ENCODE measurements at regions not wholly inside any gene's neighbourhood (a gene's known extent, or its start where the extent isn't known, plus 50 kb on each side); places are given as distances from the start of the nearest gene placed in this dataset.
"Not testable (repeated sequence)": the region's sequence is repeated elsewhere in the genome, so short reads cannot be mapped to it uniquely, and the experiment has no call there.

- WGBS, 2 experiments (ENCODE audit: low coverage in 1 of 2, low lambda C conversion rate in 2 of 2, missing lambda C conversion rate in 2 of 2): 8 to 12% methylated on average over 3 of the region's 3 CpGs
- H3K4me2 ChIP-seq (ENCODE audit: unreplicated experiment): no peak overlapping the region
- H3K9ac ChIP-seq: no peak overlapping the region
- no peaks in the 10 kb centered on the region for H3K27me3 ChIP-seq (replicated peaks; ENCODE audit: insufficient read depth)
- no peaks in the 10 kb centered on the region for H3K9me3 ChIP-seq (ENCODE audit: low read depth)
- no peak overlapping the region for H2AFZ ChIP-seq
- TF ChIP-seq EZH2 (IDR thresholded peaks at IDR 0.05; ENCODE audit: insufficient read depth, poor library complexity, severe bottlenecking) (no peak), EZH2phosphoT487 (IDR thresholded peaks at IDR 0.05; ENCODE audit: insufficient read depth, low read depth) (no peak)
- no peaks in the 10 kb centered on the region for H3F3A ChIP-seq (ENCODE audit: insufficient read depth)
- H3K36me3 ChIP-seq (ENCODE audit: low read depth): no peaks in the 10 kb centered on the region
- DNase-seq: no peak
- no peaks in the 10 kb centered on the region for H4K20me1 ChIP-seq (ENCODE audit: insufficient read depth)
- H3K27ac ChIP-seq: no peak overlapping the region
- in situ Hi-C loops (cut with MboI): no loop called here
- H3K9me2 ChIP-seq (ENCODE audit: insufficient read depth): no peaks in the 10 kb centered on the region
- H3K79me2 ChIP-seq (ENCODE audit: insufficient read depth): no peaks in the 10 kb centered on the region
- no peak overlapping the region for H3K4me3 ChIP-seq
- H3K4me1 ChIP-seq (ENCODE audit: insufficient read depth): no peaks in the 10 kb centered on the region
Measured at GRCh38 chr5:114148253-114148652, 213.6 kb upstream of the KCNN2 start.

- H3K4me1 ChIP-seq (ENCODE audit: insufficient read depth); H3K36me3 ChIP-seq (ENCODE audit: low read depth); H3K27me3 ChIP-seq (replicated peaks; ENCODE audit: insufficient read depth); H4K20me1 ChIP-seq (ENCODE audit: insufficient read depth); H3K27ac ChIP-seq; H2AFZ ChIP-seq; H3K79me2 ChIP-seq (ENCODE audit: insufficient read depth); H3F3A ChIP-seq (ENCODE audit: insufficient read depth); H3K9ac ChIP-seq; in situ Hi-C loops (cut with MboI); H3K9me3 ChIP-seq (ENCODE audit: low read depth); DNase-seq; H3K4me3 ChIP-seq; H3K4me2 ChIP-seq (ENCODE audit: unreplicated experiment); H3K9me2 ChIP-seq (ENCODE audit: insufficient read depth): not testable (repeated sequence)
- WGBS, 2 experiments (ENCODE audit: low coverage in 1 of 2, low lambda C conversion rate in 2 of 2, missing lambda C conversion rate in 2 of 2): 31 to 35% methylated on average over 3 of the region's 3 CpGs
Measured at GRCh38 chr5:114148728-114149127, 213.1 kb upstream of the KCNN2 start.

GRCh38 chr5:114152656-114153360, 209.1 kb upstream of the KCNN2 start:
- no peaks in the 10 kb centered on the region for H3K27me3 ChIP-seq (replicated peaks; ENCODE audit: insufficient read depth)
- TF ChIP-seq EZH2phosphoT487 (IDR thresholded peaks at IDR 0.05; ENCODE audit: insufficient read depth, low read depth) (no peak), EZH2 (IDR thresholded peaks at IDR 0.05; ENCODE audit: insufficient read depth, poor library complexity, severe bottlenecking) (no peak)
- no peaks in the 10 kb centered on the region for H3K36me3 ChIP-seq (ENCODE audit: low read depth)
- no peaks in the 10 kb centered on the region for H3K9me2 ChIP-seq (ENCODE audit: insufficient read depth)
- no peak overlapping the region for H2AFZ ChIP-seq
- no peaks in the 10 kb centered on the region for H3K4me1 ChIP-seq (ENCODE audit: insufficient read depth)
- H3F3A ChIP-seq (ENCODE audit: insufficient read depth): no peaks in the 10 kb centered on the region
- in situ Hi-C loops (cut with MboI): no loop called here
- H3K9me3 ChIP-seq (ENCODE audit: low read depth): no peaks in the 10 kb centered on the region
- no peaks in the 10 kb centered on the region for H4K20me1 ChIP-seq (ENCODE audit: insufficient read depth)
- H3K4me3 ChIP-seq: no peak overlapping the region
- H3K9ac ChIP-seq: no peak overlapping the region
- no peaks in the 10 kb centered on the region for H3K79me2 ChIP-seq (ENCODE audit: insufficient read depth)
- H3K4me2 ChIP-seq (ENCODE audit: unreplicated experiment): no peak overlapping the region
- no peak for DNase-seq
- H3K27ac ChIP-seq: no peak overlapping the region
- 27 to 35% methylated on average over 8 of the region's 8 CpGs for WGBS, 2 experiments (ENCODE audit: low coverage in 1 of 2, low lambda C conversion rate in 2 of 2, missing lambda C conversion rate in 2 of 2)

GRCh38 chr5:114153392-114153791, 208.5 kb upstream of the KCNN2 start:
- Histone ChIP-seq H3K27ac (no peak overlapping the region), H3K79me2 (ENCODE audit: insufficient read depth) (no peaks in the 10 kb centered on the region), H3K4me2 (ENCODE audit: unreplicated experiment) (no peak overlapping the region), H4K20me1 (ENCODE audit: insufficient read depth) (no peaks in the 10 kb centered on the region), H3K4me1 (ENCODE audit: insufficient read depth) (no peaks in the 10 kb centered on the region), H3K36me3 (ENCODE audit: low read depth) (no peaks in the 10 kb centered on the region), H3K27me3 (replicated peaks; ENCODE audit: insufficient read depth) (no peaks in the 10 kb centered on the region), H3K9me2 (ENCODE audit: insufficient read depth) (no peaks in the 10 kb centered on the region), H2AFZ (no peak overlapping the region), H3K4me3 (no peak overlapping the region), H3K9me3 (ENCODE audit: low read depth) (no peaks in the 10 kb centered on the region), H3F3A (ENCODE audit: insufficient read depth) (no peaks in the 10 kb centered on the region), H3K9ac (no peak overlapping the region)
- in situ Hi-C loops (cut with MboI): no loop called here
- WGBS, 2 experiments (ENCODE audit: low coverage in 1 of 2, low lambda C conversion rate in 2 of 2, missing lambda C conversion rate in 2 of 2): 24 to 27% methylated on average over 2 of the region's 2 CpGs
- DNase-seq: no peak
- TF ChIP-seq EZH2phosphoT487 (IDR thresholded peaks at IDR 0.05; ENCODE audit: insufficient read depth, low read depth) (no peak), EZH2 (IDR thresholded peaks at IDR 0.05; ENCODE audit: insufficient read depth, poor library complexity, severe bottlenecking) (no peak)

- Histone ChIP-seq H3K79me2 (ENCODE audit: insufficient read depth) (no peaks in the 10 kb centered on the region), H3K4me1 (ENCODE audit: insufficient read depth) (no peaks in the 10 kb centered on the region), H3K9me3 (ENCODE audit: low read depth) (no peaks in the 10 kb centered on the region), H3K9me2 (ENCODE audit: insufficient read depth) (no peaks in the 10 kb centered on the region), H3K4me2 (ENCODE audit: unreplicated experiment) (no peak overlapping the region), H3K27me3 (replicated peaks; ENCODE audit: insufficient read depth) (no peaks in the 10 kb centered on the region), H2AFZ (no peak overlapping the region), H3K9ac (no peak overlapping the region), H3K27ac (no peak overlapping the region), H3K36me3 (ENCODE audit: low read depth) (no peaks in the 10 kb centered on the region), H3F3A (ENCODE audit: insufficient read depth) (no peaks in the 10 kb centered on the region), H4K20me1 (ENCODE audit: insufficient read depth) (no peaks in the 10 kb centered on the region), H3K4me3 (no peak overlapping the region)
- DNase-seq: no peak
- in situ Hi-C loops (cut with MboI): no loop called here
- WGBS, 2 experiments (ENCODE audit: low coverage in 1 of 2, low lambda C conversion rate in 2 of 2, missing lambda C conversion rate in 2 of 2): 0% methylated on average over 1 of the region's 1 CpG
- TF ChIP-seq EZH2 (IDR thresholded peaks at IDR 0.05; ENCODE audit: insufficient read depth, poor library complexity, severe bottlenecking): no peak
- no peak for TF ChIP-seq EZH2phosphoT487 (IDR thresholded peaks at IDR 0.05; ENCODE audit: insufficient read depth, low read depth)
Measured at GRCh38 chr5:114153833-114154232, 208.0 kb upstream of the KCNN2 start.
